ENCODE measurements at regions not wholly inside any gene's neighbourhood (a gene's known extent, or its start where the extent isn't known, plus 50 kb on each side); places are given as distances from the start of the nearest gene placed in this dataset.

DNA sequence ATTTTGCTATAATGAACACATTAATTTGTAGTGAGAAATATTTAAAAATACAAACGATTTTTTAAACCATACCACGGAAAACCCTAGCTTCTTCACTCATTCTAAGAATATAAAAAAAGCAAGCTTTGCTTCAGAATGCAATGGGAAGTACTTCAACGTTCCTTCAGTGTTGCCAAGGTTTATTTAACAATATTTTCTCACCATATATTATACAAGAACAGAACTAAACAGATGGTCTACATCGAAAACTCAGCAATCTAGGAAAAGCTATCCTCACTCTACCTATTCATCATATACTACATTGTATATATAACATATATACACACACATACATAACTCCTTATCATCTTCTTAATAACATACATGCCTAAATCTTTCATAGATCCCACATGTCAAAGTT, 1047.4 kb downstream of the IGSF11 start:
- no peak overlapping the region for H3K4me3 ChIP-seq
- no peaks in the 10 kb centered on the region for H3K36me3 ChIP-seq (ENCODE audit: control insufficient read depth, insufficient read depth, low read length)
- H3K4me1 ChIP-seq (replicated peaks in 1 of 2; ENCODE audit: control insufficient read depth in 2 of 2, insufficient read depth in 2 of 2, low read length in 2 of 2): no peaks in the 10 kb centered on the region
- intact Hi-C loops (cut with micrococcal nuclease): no loop called here
- ChIA-PET POLR2A (no interaction called here), CTCF (ENCODE audit: low intra/inter-chr PET ratio) (no interaction called here)
- WGBS (ENCODE audit: insufficient coverage, low coverage, missing lambda C conversion rate): 0% methylated on average over 4 of the region's 4 CpGs
- no peaks in the 10 kb centered on the region for H3K9me1 ChIP-seq (ENCODE audit: control insufficient read depth, insufficient read depth, low read length)
- H3K27ac ChIP-seq (ENCODE audit: extremely low read depth, low read depth, low read length): no peak overlapping the region
- no peak overlapping the region for H3K9ac ChIP-seq (ENCODE audit: insufficient read depth in 1 of 2, low read depth in 2 of 2, low read length in 2 of 2)
- DNase-seq (ENCODE audit: extremely low read depth in 1 of 4, low spot score in 3 of 4): no peak
- no TSS peak for BruUV-seq (replicated peaks)
- H3K79me2 ChIP-seq (ENCODE audit: control insufficient read depth, insufficient read depth, low read length): no peaks in the 10 kb centered on the region
- no peak overlapping the region for H2AFZ ChIP-seq (ENCODE audit: low read depth, low read length)
- H3K27me3 ChIP-seq (ENCODE audit: control insufficient read depth in 2 of 2, insufficient read depth in 2 of 2, low read length in 2 of 2): no peaks in the 10 kb centered on the region
- ATAC-seq: no peak
- H3K9me3 ChIP-seq (replicated peaks; ENCODE audit: control insufficient read depth, insufficient read depth, low read depth, low read length): no peaks in the 10 kb centered on the region
- TF ChIP-seq ZNF79 (CRISPR knock-in tag; IDR thresholded peaks at IDR 0.05; ENCODE audit: low read depth) (no peak), MECOM (CRISPR knock-in tag; IDR thresholded peaks at IDR 0.05) (no peak), ELF2 (CRISPR knock-in tag; IDR thresholded peaks at IDR 0.05) (no peak), STAG1 (CRISPR knock-in tag; IDR thresholded peaks at IDR 0.05; ENCODE audit: borderline replicate concordance) (no peak), ZNF551 (CRISPR knock-in tag; IDR thresholded peaks at IDR 0.05) (no peak), NUFIP1 (IDR thresholded peaks at IDR 0.05; ENCODE audit: partially characterized antibody) (no peak), ZC3H8 (IDR thresholded peaks at IDR 0.05) (no peak), KDM4B (IDR thresholded peaks at IDR 0.05; ENCODE audit: borderline replicate concordance in 2 of 2, low read depth in 1 of 2) (no peak)
- TF ChIP-seq, protein P1, sequence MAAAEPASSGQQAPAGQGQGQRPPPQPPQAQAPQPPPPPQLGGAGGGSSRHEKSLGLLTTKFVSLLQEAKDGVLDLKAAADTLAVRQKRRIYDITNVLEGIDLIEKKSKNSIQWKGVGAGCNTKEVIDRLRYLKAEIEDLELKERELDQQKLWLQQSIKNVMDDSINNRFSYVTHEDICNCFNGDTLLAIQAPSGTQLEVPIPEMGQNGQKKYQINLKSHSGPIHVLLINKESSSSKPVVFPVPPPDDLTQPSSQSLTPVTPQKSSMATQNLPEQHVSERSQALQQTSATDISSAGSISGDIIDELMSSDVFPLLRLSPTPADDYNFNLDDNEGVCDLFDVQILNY (CRISPR knock-in tag; IDR thresholded peaks at IDR 0.05): no peak
- TF ChIP-seq, protein P2, sequence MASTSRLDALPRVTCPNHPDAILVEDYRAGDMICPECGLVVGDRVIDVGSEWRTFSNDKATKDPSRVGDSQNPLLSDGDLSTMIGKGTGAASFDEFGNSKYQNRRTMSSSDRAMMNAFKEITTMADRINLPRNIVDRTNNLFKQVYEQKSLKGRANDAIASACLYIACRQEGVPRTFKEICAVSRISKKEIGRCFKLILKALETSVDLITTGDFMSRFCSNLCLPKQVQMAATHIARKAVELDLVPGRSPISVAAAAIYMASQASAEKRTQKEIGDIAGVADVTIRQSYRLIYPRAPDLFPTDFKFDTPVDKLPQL (IDR thresholded peaks at IDR 0.05; ENCODE audit: extremely low read depth, insufficient read length): no peak
- FAIRE-seq: no peak
- H4K20me1 ChIP-seq (replicated peaks; ENCODE audit: control insufficient read depth, insufficient read depth, low read length): no peaks in the 10 kb centered on the region
- no peak overlapping the region for H3K4me2 ChIP-seq (ENCODE audit: insufficient read depth, low read length)
- in situ Hi-C loops (cut with MboI): no loop called here

Measured in K562 (cell line).